ENCODE measurements at regions not wholly inside any gene's neighbourhood (a gene's known extent, or its start where the extent isn't known, plus 50 kb on each side); places are given as distances from the start of the nearest gene placed in this dataset.

DNA sequence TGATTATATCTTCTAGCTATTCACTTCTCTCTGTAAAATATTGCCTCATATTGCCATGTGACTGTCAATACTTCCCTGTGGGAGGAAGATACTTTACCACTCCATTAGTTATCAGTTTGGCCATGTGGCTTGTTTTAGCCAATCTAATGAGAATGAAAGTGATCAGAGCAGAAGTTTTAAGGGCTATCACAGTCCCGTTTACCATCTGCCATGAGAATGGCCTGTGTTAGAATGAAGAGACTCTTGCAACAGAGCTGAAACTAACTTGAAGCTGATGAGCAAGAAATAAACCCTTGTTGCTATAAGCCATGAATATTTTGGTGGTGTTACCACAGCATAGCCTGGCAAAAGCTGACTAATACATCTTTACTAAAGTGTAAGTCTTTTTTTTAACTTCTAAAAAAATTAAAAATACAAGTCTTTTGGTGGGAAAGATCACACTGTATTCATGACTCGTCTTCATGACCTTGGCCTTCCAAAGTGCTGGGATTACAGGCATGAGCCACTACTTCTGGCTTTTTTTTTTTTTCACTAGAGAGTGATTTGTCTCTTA is 68.0 kb upstream of the CTNNA1 start:
- TF ChIP-seq, protein P1, sequence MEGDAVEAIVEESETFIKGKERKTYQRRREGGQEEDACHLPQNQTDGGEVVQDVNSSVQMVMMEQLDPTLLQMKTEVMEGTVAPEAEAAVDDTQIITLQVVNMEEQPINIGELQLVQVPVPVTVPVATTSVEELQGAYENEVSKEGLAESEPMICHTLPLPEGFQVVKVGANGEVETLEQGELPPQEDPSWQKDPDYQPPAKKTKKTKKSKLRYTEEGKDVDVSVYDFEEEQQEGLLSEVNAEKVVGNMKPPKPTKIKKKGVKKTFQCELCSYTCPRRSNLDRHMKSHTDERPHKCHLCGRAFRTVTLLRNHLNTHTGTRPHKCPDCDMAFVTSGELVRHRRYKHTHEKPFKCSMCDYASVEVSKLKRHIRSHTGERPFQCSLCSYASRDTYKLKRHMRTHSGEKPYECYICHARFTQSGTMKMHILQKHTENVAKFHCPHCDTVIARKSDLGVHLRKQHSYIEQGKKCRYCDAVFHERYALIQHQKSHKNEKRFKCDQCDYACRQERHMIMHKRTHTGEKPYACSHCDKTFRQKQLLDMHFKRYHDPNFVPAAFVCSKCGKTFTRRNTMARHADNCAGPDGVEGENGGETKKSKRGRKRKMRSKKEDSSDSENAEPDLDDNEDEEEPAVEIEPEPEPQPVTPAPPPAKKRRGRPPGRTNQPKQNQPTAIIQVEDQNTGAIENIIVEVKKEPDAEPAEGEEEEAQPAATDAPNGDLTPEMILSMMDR (IDR thresholded peaks at IDR 0.05) = no peak
- TF ChIP-seq ELF4 (CRISPR knock-in tag; IDR thresholded peaks at IDR 0.05; ENCODE audit: low read depth) (no peak), E2F4 (CRISPR knock-in tag; IDR thresholded peaks at IDR 0.05; ENCODE audit: borderline replicate concordance, low read depth) (no peak)
- TF ChIP-seq, protein P2, sequence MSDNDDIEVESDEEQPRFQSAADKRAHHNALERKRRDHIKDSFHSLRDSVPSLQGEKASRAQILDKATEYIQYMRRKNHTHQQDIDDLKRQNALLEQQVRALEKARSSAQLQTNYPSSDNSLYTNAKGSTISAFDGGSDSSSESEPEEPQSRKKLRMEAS (CRISPR knock-in tag; IDR thresholded peaks at IDR 0.05) = no peak
